Glutamatergic neuron (in vitro differentiated cells): ENCODE measurements at regions not wholly inside any gene's neighbourhood (a gene's known extent, or its start where the extent isn't known, plus 50 kb on each side); places are given as distances from the start of the nearest gene placed in this dataset.

Experiments used
- DNase-seq: peaks from one replicate; pipeline ENCODE4 v3.0.0; 2022
- H3K27ac Mint-ChIP-seq: one replicate; pipeline ENCODE4 v1.8.0; 2020; ENCODE audit warnings: mild to moderate bottlenecking, mixed read lengths, inconsistent platforms; ENCODE audit not compliant: unreplicated experiment
- H3K27me3 Mint-ChIP-seq: one replicate; pipeline ENCODE4 v1.8.0; 2020; ENCODE audit warnings: mild to moderate bottlenecking, moderate library complexity, mixed read lengths, inconsistent platforms; ENCODE audit not compliant: unreplicated experiment
- H3K36me3 Mint-ChIP-seq: one replicate; pipeline ENCODE4 v1.8.0; 2020; ENCODE audit warnings: mild to moderate bottlenecking, mixed read lengths, inconsistent platforms; ENCODE audit not compliant: unreplicated experiment
- H3K4me1 Mint-ChIP-seq: one replicate; pipeline ENCODE4 v1.8.0; 2020; ENCODE audit warnings: mild to moderate bottlenecking, low read depth, mixed read lengths, inconsistent platforms; ENCODE audit not compliant: unreplicated experiment
- H3K4me3 Mint-ChIP-seq: one replicate; pipeline ENCODE4 v1.8.0; 2020; ENCODE audit warnings: mild to moderate bottlenecking, mixed read lengths, inconsistent platforms; ENCODE audit not compliant: unreplicated experiment
- H3K9me3 Mint-ChIP-seq: one replicate; pipeline ENCODE4 v1.8.0; 2020; ENCODE audit warnings: mild to moderate bottlenecking, moderate library complexity, mixed read lengths, inconsistent platforms; ENCODE audit not compliant: unreplicated experiment
- CTCF ChIP-seq: fragments of 200-600 bp; sonication (generic); IDR thresholded peaks from one replicate; pipeline ENCODE4 v1.5.0; 2021; ENCODE audit not compliant: partially characterized antibody, unreplicated experiment

- no peak for TF ChIP-seq CTCF
- Mint-ChIP-seq H3K36me3 (peaks cover 14% of the 10 kb centered on the region), H3K4me1 (peaks cover 4% of the 10 kb centered on the region)
These were observed 250.2 kb downstream of the MN1 start for GRCh38 chr22:27551402-27551801.

GRCh38 chr22:27552176-27552575 lies 249.4 kb downstream of the MN1 start:
- DNase-seq, result no peak
- Mint-ChIP-seq H3K4me1 (peaks cover 4% of the 10 kb centered on the region), H3K27ac (no peak overlapping the region)

More at GRCh38 chr22:27551402-27551801, 250.2 kb downstream of the MN1 start:
- Mint-ChIP-seq H3K27ac (no peak overlapping the region), H3K4me3 (no peak overlapping the region), H3K27me3 (peaks cover 2% of the 10 kb centered on the region), H3K9me3 (peaks cover 11% of the 10 kb centered on the region)
- no peak for DNase-seq

GRCh38 chr22:27552863-27553262 lies 248.7 kb downstream of the MN1 start:
- Mint-ChIP-seq H3K4me3 (no peak overlapping the region), H3K36me3 (peaks cover 14% of the 10 kb centered on the region), H3K27me3 (peaks cover 2% of the 10 kb centered on the region), H3K27ac (no peak overlapping the region), H3K9me3 (peaks cover 11% of the 10 kb centered on the region), H3K4me1 (peaks cover 4% of the 10 kb centered on the region)
- no peak for DNase-seq
- TF ChIP-seq CTCF, result no peak

More at GRCh38 chr22:27552176-27552575, 249.4 kb downstream of the MN1 start:
- Mint-ChIP-seq H3K36me3 (peaks cover 14% of the 10 kb centered on the region), H3K27me3 (peaks cover 2% of the 10 kb centered on the region), H3K9me3 (peaks cover 11% of the 10 kb centered on the region), H3K4me3 (no peak overlapping the region)
- TF ChIP-seq CTCF, result no peak

- DNase-seq, result no peak
- H3K27me3 Mint-ChIP-seq, result peaks cover 2% of the 10 kb centered on the region
- H3K27ac Mint-ChIP-seq, result peak overlapping the region; percentile 12
- peaks cover 14% of the 10 kb centered on the region for H3K36me3 Mint-ChIP-seq
- no peak for TF ChIP-seq CTCF
- H3K4me1 Mint-ChIP-seq, result peaks cover 4% of the 10 kb centered on the region
- H3K9me3 Mint-ChIP-seq, result peaks cover 10% of the 10 kb centered on the region
- H3K4me3 Mint-ChIP-seq, result no peak overlapping the region
These were observed 247.3 kb downstream of the MN1 start for GRCh38 chr22:27554106-27554811.

- no peak for TF ChIP-seq CTCF
These were observed 246.6 kb downstream of the MN1 start for GRCh38 chr22:27554841-27555456.

More at GRCh38 chr22:27554841-27555456, 246.6 kb downstream of the MN1 start:
- Mint-ChIP-seq H3K27me3 (peaks cover 2% of the 10 kb centered on the region), H3K27ac (no peak overlapping the region), H3K4me3 (no peak overlapping the region), H3K36me3 (peaks cover 14% of the 10 kb centered on the region), H3K9me3 (peaks cover 8% of the 10 kb centered on the region), H3K4me1 (peaks cover 4% of the 10 kb centered on the region)
- DNase-seq, result no peak
